Astrocyte (in vitro differentiated cells and primary cell): ENCODE measurements at regions not wholly inside any gene's neighbourhood (a gene's known extent, or its start where the extent isn't known, plus 50 kb on each side); places are given as distances from the start of the nearest gene placed in this dataset.

Experiments
- EZH2 ChIP-seq: IDR thresholded peaks from 2 replicates; pipeline ENCODE4 v1.6.1; 2012; ENCODE audit warnings: mild to moderate bottlenecking, low read length, inconsistent platforms; ENCODE audit not compliant: insufficient read depth
- TF ChIP-seq, protein P1 (sequence below): IDR thresholded peaks from 2 replicates; pipeline ENCODE4 v1.5.1; 2011; ENCODE audit warnings: low read depth, mild to moderate bottlenecking, inconsistent platforms, low read length, moderate library complexity; ENCODE audit not compliant: insufficient read depth

DNA sequence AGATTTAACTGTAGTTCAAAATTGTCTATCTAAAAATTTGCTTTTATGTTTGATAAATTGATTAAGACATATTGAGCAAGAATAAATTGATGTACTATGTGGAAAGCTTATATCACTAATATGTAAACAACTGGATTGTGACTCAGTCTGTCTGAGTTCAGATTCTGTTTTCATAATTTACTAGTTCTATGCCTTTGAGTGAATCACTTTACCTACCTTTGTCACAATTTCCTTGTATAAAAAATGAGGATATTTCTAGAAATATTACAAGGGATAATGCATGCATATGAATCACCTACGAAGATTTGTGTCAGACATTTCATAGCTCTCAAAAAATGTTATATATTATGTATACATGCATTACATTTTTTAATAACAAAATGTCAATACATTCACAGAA lies 245.1 kb upstream of the ZWINT start:
- TF ChIP-seq, protein P1, sequence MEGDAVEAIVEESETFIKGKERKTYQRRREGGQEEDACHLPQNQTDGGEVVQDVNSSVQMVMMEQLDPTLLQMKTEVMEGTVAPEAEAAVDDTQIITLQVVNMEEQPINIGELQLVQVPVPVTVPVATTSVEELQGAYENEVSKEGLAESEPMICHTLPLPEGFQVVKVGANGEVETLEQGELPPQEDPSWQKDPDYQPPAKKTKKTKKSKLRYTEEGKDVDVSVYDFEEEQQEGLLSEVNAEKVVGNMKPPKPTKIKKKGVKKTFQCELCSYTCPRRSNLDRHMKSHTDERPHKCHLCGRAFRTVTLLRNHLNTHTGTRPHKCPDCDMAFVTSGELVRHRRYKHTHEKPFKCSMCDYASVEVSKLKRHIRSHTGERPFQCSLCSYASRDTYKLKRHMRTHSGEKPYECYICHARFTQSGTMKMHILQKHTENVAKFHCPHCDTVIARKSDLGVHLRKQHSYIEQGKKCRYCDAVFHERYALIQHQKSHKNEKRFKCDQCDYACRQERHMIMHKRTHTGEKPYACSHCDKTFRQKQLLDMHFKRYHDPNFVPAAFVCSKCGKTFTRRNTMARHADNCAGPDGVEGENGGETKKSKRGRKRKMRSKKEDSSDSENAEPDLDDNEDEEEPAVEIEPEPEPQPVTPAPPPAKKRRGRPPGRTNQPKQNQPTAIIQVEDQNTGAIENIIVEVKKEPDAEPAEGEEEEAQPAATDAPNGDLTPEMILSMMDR: no peak
- TF ChIP-seq EZH2: no peak
